HepG2 (cell line): ENCODE measurements at regions not wholly inside any gene's neighbourhood (a gene's known extent, or its start where the extent isn't known, plus 50 kb on each side); places are given as distances from the start of the nearest gene placed in this dataset.

Experiments used
- ATAD3A ChIP-seq: sonication (generic); formaldehyde crosslinking; IDR thresholded peaks from 2 replicates; pipeline ENCODE4 v1.4.0; 2020; ENCODE audit warnings: missing genetic modification reagents
- BRCA1 ChIP-seq: sonication (generic); formaldehyde crosslinking; IDR thresholded peaks from 2 replicates; pipeline ENCODE4 v1.4.0; 2020; ENCODE audit warnings: missing genetic modification reagents
- CBFB ChIP-seq: sonication (generic); formaldehyde crosslinking; IDR thresholded peaks from 2 replicates; pipeline ENCODE4 v1.4.0; 2020; ENCODE audit warnings: missing genetic modification reagents
- CEBPB ChIP-seq: IDR thresholded peaks from 2 replicates; pipeline ENCODE4 v1.6.1; 2011; ENCODE audit warnings: low read depth, low read length, improper control_type of control experiment, borderline replicate concordance
- IKZF1 ChIP-seq: fragments of 450-650 bp; IDR thresholded peaks from 2 replicates; pipeline ENCODE4 v1.7.1; 2016
- KLF12 ChIP-seq: sonication (generic); formaldehyde crosslinking; IDR thresholded peaks from 2 replicates; pipeline ENCODE4 v1.4.0; 2020; ENCODE audit warnings: missing genetic modification reagents, borderline replicate concordance
- MYNN ChIP-seq: sonication (generic); formaldehyde crosslinking; IDR thresholded peaks from 2 replicates; pipeline ENCODE4 v1.4.0; 2020; ENCODE audit warnings: mild to moderate bottlenecking, low read depth, missing genetic modification reagents
- NFYC ChIP-seq: IDR thresholded peaks from 2 replicates; pipeline ENCODE4 v1.6.1; 2016; ENCODE audit warnings: missing genetic modification reagents, missing compliant biosample characterization
- RORA ChIP-seq: sonication (generic); formaldehyde crosslinking; IDR thresholded peaks from 2 replicates; pipeline ENCODE4 v1.5.0; 2020; ENCODE audit warnings: mild to moderate bottlenecking, missing genetic modification reagents, moderate library complexity
- SALL2 ChIP-seq: sonication (generic); formaldehyde crosslinking; IDR thresholded peaks from 2 replicates; pipeline ENCODE4 v1.8.1; 2023; ENCODE audit warnings: mild to moderate bottlenecking, missing genetic modification reagents, inconsistent platforms
- SMC3 ChIP-seq: IDR thresholded peaks from 2 replicates; pipeline ENCODE4 v1.6.1; 2011; ENCODE audit warnings: low read length, improper control_type of control experiment
- WIZ ChIP-seq: sonication (generic); formaldehyde crosslinking; IDR thresholded peaks from 2 replicates; pipeline ENCODE4 v1.5.1; 2020; ENCODE audit warnings: mild to moderate bottlenecking, missing genetic modification reagents
- XBP1 ChIP-seq: sonication (generic); formaldehyde crosslinking; IDR thresholded peaks from 2 replicates; pipeline ENCODE4 v1.5.0; 2020; ENCODE audit warnings: missing genetic modification reagents
- ZNF136 ChIP-seq: sonication (generic); formaldehyde crosslinking; IDR thresholded peaks from 2 replicates; pipeline ENCODE4 v1.8.1; 2022; ENCODE audit warnings: low read depth, mild to moderate bottlenecking, moderate library complexity, missing genetic modification reagents
- ZNF282 ChIP-seq: fragments of 450-650 bp; IDR thresholded peaks from 2 replicates; pipeline ENCODE4 v1.6.1; 2018; ENCODE audit not compliant: partially characterized antibody
- ZNF615 ChIP-seq: sonication (generic); formaldehyde crosslinking; IDR thresholded peaks from 2 replicates; pipeline ENCODE4 v1.5.0; 2020; ENCODE audit warnings: mild to moderate bottlenecking, missing genetic modification reagents, borderline replicate concordance
- TF ChIP-seq, protein P1 (sequence below): sonication (generic); formaldehyde crosslinking; IDR thresholded peaks from 2 replicates; pipeline ENCODE4 v1.8.1; 2022; ENCODE audit warnings: low read depth, mild to moderate bottlenecking, missing genetic modification reagents
- TF ChIP-seq, protein P2 (sequence below): sonication (generic); formaldehyde crosslinking; conservative IDR thresholded peaks from 2 replicates; pipeline ENCODE4 v1.4.0; 2020; ENCODE audit warnings: missing genetic modification reagents
- TF ChIP-seq, protein P3 (sequence below): sonication (generic); formaldehyde crosslinking; IDR thresholded peaks from 2 replicates; pipeline ENCODE4 v1.5.0; 2020; ENCODE audit warnings: mild to moderate bottlenecking, missing genetic modification reagents
- TF ChIP-seq, protein P4 (sequence below): sonication (generic); formaldehyde crosslinking; IDR thresholded peaks from 2 replicates; pipeline ENCODE4 v1.5.0; 2020; ENCODE audit warnings: missing genetic modification reagents

DNA sequence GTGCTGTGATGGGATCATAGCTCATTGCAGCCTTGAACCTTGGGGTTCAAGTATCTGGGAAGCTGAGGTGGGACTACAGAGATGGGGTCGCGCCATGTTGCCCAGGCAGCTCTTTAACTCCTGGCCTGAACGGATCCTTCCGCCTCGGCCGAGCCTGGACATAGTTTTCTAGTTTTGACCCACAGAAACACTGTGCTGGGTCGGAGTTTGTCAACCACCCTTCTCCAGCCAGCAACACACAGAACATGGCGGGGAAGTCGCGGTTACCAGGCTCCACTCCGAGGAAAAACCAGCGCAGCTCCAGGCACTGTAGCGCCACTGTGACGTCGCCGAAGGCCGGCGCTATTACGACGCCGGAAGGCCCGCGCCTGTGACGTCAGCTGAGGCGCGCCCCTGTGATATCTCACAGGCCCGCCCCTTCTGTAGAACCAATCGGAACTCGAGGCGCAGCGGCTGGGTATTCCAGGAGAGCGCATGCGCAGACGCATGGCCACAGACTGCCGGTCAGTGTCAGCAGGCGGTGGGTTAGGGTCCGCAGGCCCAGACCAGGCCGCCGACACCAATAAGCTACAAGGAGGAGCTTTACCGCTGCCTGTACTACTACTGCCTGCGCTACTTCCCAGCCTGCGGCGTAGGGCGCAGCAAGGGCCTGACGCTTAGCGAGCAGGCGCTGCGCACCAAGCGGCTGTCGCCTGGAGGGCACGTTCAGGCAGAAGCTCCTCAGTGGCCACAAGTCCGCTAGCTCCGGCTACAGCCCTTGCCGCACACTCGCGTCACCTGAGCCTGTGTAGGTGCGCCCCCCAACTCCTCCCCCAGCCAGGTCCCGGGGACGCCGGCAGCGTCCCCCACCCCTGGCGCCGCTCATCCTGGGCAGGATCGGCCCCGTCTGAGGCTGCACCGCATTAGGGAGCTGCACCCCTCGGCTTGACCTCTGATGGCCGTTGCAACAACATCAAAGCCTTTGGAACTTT is 135.2 kb upstream of the KCTD7 start (continued):
- TF ChIP-seq, protein P1, sequence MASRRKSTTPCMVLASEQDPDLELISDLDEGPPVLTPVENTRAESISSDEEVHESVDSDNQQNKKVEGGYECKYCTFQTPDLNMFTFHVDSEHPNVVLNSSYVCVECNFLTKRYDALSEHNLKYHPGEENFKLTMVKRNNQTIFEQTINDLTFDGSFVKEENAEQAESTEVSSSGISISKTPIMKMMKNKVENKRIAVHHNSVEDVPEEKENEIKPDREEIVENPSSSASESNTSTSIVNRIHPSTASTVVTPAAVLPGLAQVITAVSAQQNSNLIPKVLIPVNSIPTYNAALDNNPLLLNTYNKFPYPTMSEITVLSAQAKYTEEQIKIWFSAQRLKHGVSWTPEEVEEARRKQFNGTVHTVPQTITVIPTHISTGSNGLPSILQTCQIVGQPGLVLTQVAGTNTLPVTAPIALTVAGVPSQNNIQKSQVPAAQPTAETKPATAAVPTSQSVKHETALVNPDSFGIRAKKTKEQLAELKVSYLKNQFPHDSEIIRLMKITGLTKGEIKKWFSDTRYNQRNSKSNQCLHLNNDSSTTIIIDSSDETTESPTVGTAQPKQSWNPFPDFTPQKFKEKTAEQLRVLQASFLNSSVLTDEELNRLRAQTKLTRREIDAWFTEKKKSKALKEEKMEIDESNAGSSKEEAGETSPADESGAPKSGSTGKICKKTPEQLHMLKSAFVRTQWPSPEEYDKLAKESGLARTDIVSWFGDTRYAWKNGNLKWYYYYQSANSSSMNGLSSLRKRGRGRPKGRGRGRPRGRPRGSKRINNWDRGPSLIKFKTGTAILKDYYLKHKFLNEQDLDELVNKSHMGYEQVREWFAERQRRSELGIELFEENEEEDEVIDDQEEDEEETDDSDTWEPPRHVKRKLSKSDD (CRISPR knock-in tag) = peak; percentile 100
- TF ChIP-seq, protein P2, sequence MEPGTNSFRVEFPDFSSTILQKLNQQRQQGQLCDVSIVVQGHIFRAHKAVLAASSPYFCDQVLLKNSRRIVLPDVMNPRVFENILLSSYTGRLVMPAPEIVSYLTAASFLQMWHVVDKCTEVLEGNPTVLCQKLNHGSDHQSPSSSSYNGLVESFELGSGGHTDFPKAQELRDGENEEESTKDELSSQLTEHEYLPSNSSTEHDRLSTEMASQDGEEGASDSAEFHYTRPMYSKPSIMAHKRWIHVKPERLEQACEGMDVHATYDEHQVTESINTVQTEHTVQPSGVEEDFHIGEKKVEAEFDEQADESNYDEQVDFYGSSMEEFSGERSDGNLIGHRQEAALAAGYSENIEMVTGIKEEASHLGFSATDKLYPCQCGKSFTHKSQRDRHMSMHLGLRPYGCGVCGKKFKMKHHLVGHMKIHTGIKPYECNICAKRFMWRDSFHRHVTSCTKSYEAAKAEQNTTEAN = peak; percentile 79
- TF ChIP-seq ZNF136 (peak; percentile 97), IKZF1 (no peak), RORA (CRISPR knock-in tag) (no peak), BRCA1 (CRISPR knock-in tag) (peak; percentile 86; the same call in 1 of the 2 replicates), NFYC (peak; percentile 83), ATAD3A (no peak), SALL2 (peak; percentile 96), SMC3 (no peak), ZNF282 (no peak), KLF12 (CRISPR knock-in tag) (peak; percentile 68; the same call in 1 of the 2 replicates), CBFB (CRISPR knock-in tag) (no peak), WIZ (CRISPR knock-in tag) (0 out of 2 replicates have a peak, but pooled peaks have one; percentile 34), CEBPB (no peak), XBP1 (CRISPR knock-in tag) (peak; percentile 86; the same call in 1 of the 2 replicates), ZNF615 (CRISPR knock-in tag) (peak; percentile 83; the same call in 1 of the 2 replicates), MYNN (CRISPR knock-in tag) (no peak)
- TF ChIP-seq, protein P3, sequence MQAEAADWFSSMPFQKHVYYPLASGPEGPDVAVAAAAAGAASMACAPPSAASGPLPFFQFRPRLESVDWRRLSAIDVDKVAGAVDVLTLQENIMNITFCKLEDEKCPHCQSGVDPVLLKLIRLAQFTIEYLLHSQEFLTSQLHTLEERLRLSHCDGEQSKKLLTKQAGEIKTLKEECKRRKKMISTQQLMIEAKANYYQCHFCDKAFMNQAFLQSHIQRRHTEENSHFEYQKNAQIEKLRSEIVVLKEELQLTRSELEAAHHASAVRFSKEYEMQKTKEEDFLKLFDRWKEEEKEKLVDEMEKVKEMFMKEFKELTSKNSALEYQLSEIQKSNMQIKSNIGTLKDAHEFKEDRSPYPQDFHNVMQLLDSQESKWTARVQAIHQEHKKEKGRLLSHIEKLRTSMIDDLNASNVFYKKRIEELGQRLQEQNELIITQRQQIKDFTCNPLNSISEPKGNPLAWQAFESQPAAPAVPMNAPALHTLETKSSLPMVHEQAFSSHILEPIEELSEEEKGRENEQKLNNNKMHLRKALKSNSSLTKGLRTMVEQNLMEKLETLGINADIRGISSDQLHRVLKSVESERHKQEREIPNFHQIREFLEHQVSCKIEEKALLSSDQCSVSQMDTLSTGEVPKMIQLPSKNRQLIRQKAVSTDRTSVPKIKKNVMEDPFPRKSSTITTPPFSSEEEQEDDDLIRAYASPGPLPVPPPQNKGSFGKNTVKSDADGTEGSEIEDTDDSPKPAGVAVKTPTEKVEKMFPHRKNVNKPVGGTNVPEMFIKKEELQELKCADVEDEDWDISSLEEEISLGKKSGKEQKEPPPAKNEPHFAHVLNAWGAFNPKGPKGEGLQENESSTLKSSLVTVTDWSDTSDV = peak; percentile 80; the same call in 1 of the 2 replicates
- TF ChIP-seq, protein P4, sequence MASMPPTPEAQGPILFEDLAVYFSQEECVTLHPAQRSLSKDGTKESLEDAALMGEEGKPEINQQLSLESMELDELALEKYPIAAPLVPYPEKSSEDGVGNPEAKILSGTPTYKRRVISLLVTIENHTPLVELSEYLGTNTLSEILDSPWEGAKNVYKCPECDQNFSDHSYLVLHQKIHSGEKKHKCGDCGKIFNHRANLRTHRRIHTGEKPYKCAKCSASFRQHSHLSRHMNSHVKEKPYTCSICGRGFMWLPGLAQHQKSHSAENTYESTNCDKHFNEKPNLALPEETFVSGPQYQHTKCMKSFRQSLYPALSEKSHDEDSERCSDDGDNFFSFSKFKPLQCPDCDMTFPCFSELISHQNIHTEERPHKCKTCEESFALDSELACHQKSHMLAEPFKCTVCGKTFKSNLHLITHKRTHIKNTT (CRISPR knock-in tag) = no peak
